SK-N-MC (cell line): ENCODE measurements at regions not wholly inside any gene's neighbourhood (a gene's known extent, or its start where the extent isn't known, plus 50 kb on each side); places are given as distances from the start of the nearest gene placed in this dataset.

ENCODE experiments used
- EZH2 ChIP-seq: fragments of 200-600 bp; sonication (generic); IDR thresholded peaks from one replicate; pipeline ENCODE4 v1.6.1; 2017; ENCODE audit warnings: antibody characterized with exemption
- POLR2AphosphoS5 ChIP-seq: IDR thresholded peaks from 2 replicates; pipeline ENCODE4 v1.6.1; 2012; ENCODE audit warnings: mild to moderate bottlenecking, low read depth, low read length, borderline replicate concordance

DNA sequence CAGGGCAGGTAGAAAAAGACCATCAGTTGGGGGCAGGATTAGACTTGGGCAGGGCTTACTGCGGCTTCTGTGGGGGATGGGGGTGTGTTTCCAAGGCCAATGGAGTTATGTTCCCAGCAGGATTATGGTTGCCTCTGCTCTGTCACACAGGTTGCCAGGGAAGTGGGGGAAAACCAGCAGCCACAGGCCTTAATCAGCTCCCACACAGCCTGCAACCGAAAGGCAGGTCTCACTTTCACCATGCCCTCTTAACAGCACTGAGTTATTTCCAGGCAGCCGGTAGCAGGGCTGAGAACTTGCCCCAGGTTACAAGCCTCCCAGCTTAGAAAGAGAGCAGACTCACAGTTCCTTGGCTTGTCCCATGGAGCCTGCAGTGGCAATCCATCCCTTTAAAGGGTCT is 205.5 kb downstream of the FGF10 start:
- TF ChIP-seq POLR2AphosphoS5, result no peak
- TF ChIP-seq EZH2, result no peak
